ENCODE measurements at regions not wholly inside any gene's neighbourhood (a gene's known extent, or its start where the extent isn't known, plus 50 kb on each side); places are given as distances from the start of the nearest gene placed in this dataset.

DNA sequence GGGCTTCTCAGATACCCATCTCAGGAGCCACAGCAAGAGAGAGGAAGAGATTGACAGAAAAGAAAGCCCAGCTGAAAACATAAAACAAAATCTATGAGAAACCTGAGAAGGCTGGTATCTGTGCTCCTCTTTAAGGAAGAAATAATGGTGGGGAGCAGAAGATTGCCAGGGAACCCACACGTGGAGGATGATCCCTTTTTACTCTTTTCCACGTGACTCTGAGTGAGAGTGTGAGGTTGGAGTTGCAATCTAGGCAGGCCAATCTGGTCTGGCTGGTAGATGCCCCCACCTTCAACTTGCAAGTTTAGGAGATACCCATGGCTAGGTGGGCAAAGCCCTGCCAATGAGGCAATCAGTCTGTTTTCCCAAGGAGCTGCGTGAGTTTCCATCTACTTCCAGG, 202.3 kb downstream of the TENT4A start:
- no peak overlapping the region for H4K5ac ChIP-seq (ENCODE audit: insufficient read length, low read depth, low read length)
- no peak overlapping the region for H4K91ac ChIP-seq (replicated peaks; ENCODE audit: insufficient read length, low read length)
- H2AFZ ChIP-seq (ENCODE audit: low read length) = no peak overlapping the region
- H2BK20ac ChIP-seq (ENCODE audit: low read length) = no peak overlapping the region
- H3K14ac ChIP-seq (ENCODE audit: insufficient read length) = no peak overlapping the region
- no peak overlapping the region for H3K4me2 ChIP-seq (ENCODE audit: insufficient read depth in 1 of 2, low read depth in 2 of 2, low read length in 2 of 2)
- no peak overlapping the region for H2BK5ac ChIP-seq (ENCODE audit: low read depth, low read length)
- no peaks in the 10 kb centered on the region for H3K79me1 ChIP-seq (ENCODE audit: low read depth, low read length)
- no peak overlapping the region for H2BK12ac ChIP-seq (ENCODE audit: low read depth, low read length)
- POLR2A ChIA-PET (ENCODE audit: partially characterized antibody) = no interaction called here
- no peaks in the 10 kb centered on the region for H3K4me1 ChIP-seq (replicated peaks in 1 of 4; ENCODE audit: control insufficient read depth in 3 of 4, insufficient read depth in 4 of 4, low read length in 3 of 4)
- H3K23me2 ChIP-seq (ENCODE audit: low read depth, low read length) = no peaks in the 10 kb centered on the region; the same call in 1 of the 2 replicates
- H3K9me3 ChIP-seq (ENCODE audit: insufficient read depth in 2 of 2, low read depth in 1 of 2, low read length in 1 of 2) = no peaks in the 10 kb centered on the region
- no peak overlapping the region for H3K4me3 ChIP-seq (ENCODE audit: extremely low read depth in 1 of 4, insufficient read depth in 2 of 4, low read depth in 3 of 4, low read length in 4 of 4)
- H3K18ac ChIP-seq (ENCODE audit: extremely low read depth, low read length) = no peak overlapping the region
- H4K20me1 ChIP-seq (replicated peaks in 1 of 2; ENCODE audit: control insufficient read depth in 1 of 2, insufficient read depth in 2 of 2, low read length in 2 of 2) = no peaks in the 10 kb centered on the region
- no peak overlapping the region for H3K56ac ChIP-seq (replicated peaks; ENCODE audit: insufficient read length, low read depth, low read length)
- H3K27ac ChIP-seq (ENCODE audit: low read depth, low read length) = no peak overlapping the region
- H3K79me2 ChIP-seq (ENCODE audit: control insufficient read depth in 1 of 2, insufficient read depth in 2 of 2, low read length in 2 of 2) = no peaks in the 10 kb centered on the region
- no peak overlapping the region for H2BK15ac ChIP-seq (ENCODE audit: low read length)
- H3K4ac ChIP-seq (replicated peaks; ENCODE audit: insufficient read length, low read depth, low read length) = no peak overlapping the region
- H4K8ac ChIP-seq (ENCODE audit: extremely low read depth, insufficient read depth, low read length) = no peak overlapping the region
- FAIRE-seq (no peak), DNase-seq (ENCODE audit: low read depth in 1 of 2, low spot score in 2 of 2) (no peak)
- TF ChIP-seq, protein P1, sequence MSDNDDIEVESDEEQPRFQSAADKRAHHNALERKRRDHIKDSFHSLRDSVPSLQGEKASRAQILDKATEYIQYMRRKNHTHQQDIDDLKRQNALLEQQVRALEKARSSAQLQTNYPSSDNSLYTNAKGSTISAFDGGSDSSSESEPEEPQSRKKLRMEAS (IDR thresholded peaks at IDR 0.05) = no peak
- no peak for TF ChIP-seq KDM1A (IDR thresholded peaks at IDR 0.05; ENCODE audit: borderline replicate concordance, low read length)
- TF ChIP-seq BCL11A (IDR thresholded peaks at IDR 0.05; ENCODE audit: low read depth in 2 of 2, low read length in 2 of 2) = no peak
- no peak for TF ChIP-seq RFX5 (IDR thresholded peaks at IDR 0.05; ENCODE audit: borderline replicate concordance, low read depth, low read length)
- TF ChIP-seq SP1 (IDR thresholded peaks at IDR 0.05; ENCODE audit: low read depth, low read length) = no peak
- no peak for TF ChIP-seq CREB1 (IDR thresholded peaks at IDR 0.05)
- no peaks in the 10 kb centered on the region for H3K27me3 ChIP-seq (replicated peaks in 1 of 4; ENCODE audit: control insufficient read depth in 3 of 4, extremely low read depth in 1 of 4, insufficient read depth in 3 of 4, low read length in 3 of 4)
- H3K23ac ChIP-seq (ENCODE audit: insufficient read length) = no peak overlapping the region
- H2BK120ac ChIP-seq (replicated peaks; ENCODE audit: low read depth, low read length) = no peak overlapping the region
- no peak overlapping the region for H2AK5ac ChIP-seq (ENCODE audit: low read depth, low read length)
- WGBS, 2 experiments (ENCODE audit: extremely low coverage in 1 of 2, insufficient coverage in 1 of 2, insufficient read length in 1 of 2, insufficient replicate concordance in 2 of 2, low coverage in 1 of 2, low lambda C conversion rate in 2 of 2, missing lambda C conversion rate in 1 of 2) = 87% methylated on average over 3 of the region's 3 CpGs; no CpG with 5 or more reads in 1 of the 2 experiments
- CTCF ChIA-PET (ENCODE audit: partially characterized antibody) = no interaction called here
- H3K9ac ChIP-seq (replicated peaks in 1 of 4; ENCODE audit: extremely low read depth in 1 of 4, low read depth in 3 of 4, low read length in 3 of 4) = no peak overlapping the region
- no peaks in the 10 kb centered on the region for H3K36me3 ChIP-seq (ENCODE audit: control insufficient read depth in 2 of 4, insufficient read depth in 4 of 4, low read length in 3 of 4)

Measured in H1 (cell line).